ENCODE measurements at regions not wholly inside any gene's neighbourhood (a gene's known extent, or its start where the extent isn't known, plus 50 kb on each side); places are given as distances from the start of the nearest gene placed in this dataset.

GRCh38 chr18:73579698-73580097 lies 567.9 kb downstream of the FBXO15 start:
- no peak for DNase-seq

GRCh38 chr18:73577365-73577764 lies 570.3 kb downstream of the FBXO15 start:
- H3K36me3 ChIP-seq, result no peaks in the 10 kb centered on the region
- no peak overlapping the region for H3K4me3 ChIP-seq
- TF ChIP-seq CTCF (IDR thresholded peaks at IDR 0.05), result no peak
- intact Hi-C loops (cut with DNase I; ENCODE audit: low total_unique reads), result no loop called here
- DNase-seq, result no peak
- no peaks in the 10 kb centered on the region for H3K4me1 ChIP-seq
- no peaks in the 10 kb centered on the region for H3K9me3 ChIP-seq
- H3K27me3 ChIP-seq, result no peaks in the 10 kb centered on the region
- H3K27ac ChIP-seq, result no peak overlapping the region

More at GRCh38 chr18:73579698-73580097, 567.9 kb downstream of the FBXO15 start:
- no peak overlapping the region for H3K27ac ChIP-seq
- no peak overlapping the region for H3K4me3 ChIP-seq
- H3K36me3 ChIP-seq, result no peaks in the 10 kb centered on the region
- no peaks in the 10 kb centered on the region for H3K4me1 ChIP-seq
- TF ChIP-seq POLR2A (IDR thresholded peaks at IDR 0.05), result no peak
- no peak for TF ChIP-seq CTCF (IDR thresholded peaks at IDR 0.05)
- H3K9me3 ChIP-seq, result no peaks in the 10 kb centered on the region
- no peaks in the 10 kb centered on the region for H3K27me3 ChIP-seq
- intact Hi-C loops (cut with DNase I; ENCODE audit: low total_unique reads), result no loop called here

GRCh38 chr18:73563901-73564472 lies 583.6 kb downstream of the FBXO15 start:
- no peak overlapping the region for H3K27ac ChIP-seq
- TF ChIP-seq POLR2A (IDR thresholded peaks at IDR 0.05) (no peak), CTCF (IDR thresholded peaks at IDR 0.05) (no peak)
- no peaks in the 10 kb centered on the region for H3K27me3 ChIP-seq
- no peaks in the 10 kb centered on the region for H3K36me3 ChIP-seq
- H3K9me3 ChIP-seq, result no peaks in the 10 kb centered on the region
- intact Hi-C loops (cut with DNase I; ENCODE audit: low total_unique reads), result no loop called here
- H3K4me1 ChIP-seq, result no peaks in the 10 kb centered on the region
- no peak overlapping the region for H3K4me3 ChIP-seq
- DNase-seq, result no peak

GRCh38 chr18:73563345-73563744 lies 584.3 kb downstream of the FBXO15 start:
- no peak overlapping the region for H3K4me3 ChIP-seq
- H3K9me3 ChIP-seq, result no peaks in the 10 kb centered on the region
- no peaks in the 10 kb centered on the region for H3K4me1 ChIP-seq
- H3K27me3 ChIP-seq, result no peaks in the 10 kb centered on the region
- H3K27ac ChIP-seq, result no peak overlapping the region
- H3K36me3 ChIP-seq, result no peaks in the 10 kb centered on the region
- intact Hi-C loops (cut with DNase I; ENCODE audit: low total_unique reads), result no loop called here
- TF ChIP-seq CTCF (IDR thresholded peaks at IDR 0.05) (no peak), POLR2A (IDR thresholded peaks at IDR 0.05) (no peak)
- DNase-seq, result no peak

- intact Hi-C loops (cut with DNase I; ENCODE audit: low total_unique reads), result no loop called here
- H3K4me3 ChIP-seq, result no peak overlapping the region
Measured at GRCh38 chr18:73556904-73557303, 590.7 kb downstream of the FBXO15 start.

More at GRCh38 chr18:73556904-73557303, 590.7 kb downstream of the FBXO15 start:
- Histone ChIP-seq H3K9me3 (no peaks in the 10 kb centered on the region), H3K27ac (no peak overlapping the region), H3K36me3 (no peaks in the 10 kb centered on the region), H3K27me3 (no peaks in the 10 kb centered on the region), H3K4me1 (no peaks in the 10 kb centered on the region)
- no peak for DNase-seq
- TF ChIP-seq CTCF (IDR thresholded peaks at IDR 0.05) (no peak), POLR2A (IDR thresholded peaks at IDR 0.05) (no peak)
